Right atrium auricular region (tissue), 2 donors: ENCODE measurements at regions not wholly inside any gene's neighbourhood (a gene's known extent, or its start where the extent isn't known, plus 50 kb on each side); places are given as distances from the start of the nearest gene placed in this dataset.

Source experiments
- DNase-seq: peaks from one replicate; pipeline ENCODE4 v3.0.0-alpha.2; 2019; ENCODE audit warnings: low spot score
- H3K27ac ChIP-seq, 2 donors: fragments of 200-600 bp; sonication (generic); 1 replicate in 1 of 2; 2 replicates in 1 of 2; pipeline ENCODE4 v1.5.1; 2016 to 2019
- H3K27me3 ChIP-seq, 2 donors: fragments of 200-600 bp; sonication (generic); one replicate each; pipeline versions ENCODE4 v1.5.1 to v1.6.0; 2017 to 2019
- H3K36me3 ChIP-seq: fragments of 200-600 bp; sonication (generic); one replicate; pipeline ENCODE4 v1.5.1; 2016
- H3K4me1 ChIP-seq, 2 donors: fragments of 200-600 bp; sonication (generic); one replicate each; pipeline versions ENCODE4 v1.5.1 to v1.6.0; 2017 to 2019
- H3K4me3 ChIP-seq, 2 donors: fragments of 200-600 bp; sonication (generic); 1 replicate in 1 of 2; 2 replicates in 1 of 2; pipeline ENCODE4 v1.5.1; 2017 to 2019; ENCODE audit warnings: mild to moderate bottlenecking in 1 of 2, moderate library complexity in 1 of 2
- H3K9me3 ChIP-seq, 2 donors: fragments of 200-600 bp; sonication (generic); one replicate each; pipeline ENCODE4 v1.5.1; 2019
- TF ChIP-seq, protein P1 (sequence below), 2 donors: fragments of 200-600 bp; sonication (generic); IDR thresholded peaks; one replicate each; pipeline ENCODE4 v1.5.1; 2019; ENCODE audit warnings: antibody characterized with exemption in 2 of 2

DNA sequence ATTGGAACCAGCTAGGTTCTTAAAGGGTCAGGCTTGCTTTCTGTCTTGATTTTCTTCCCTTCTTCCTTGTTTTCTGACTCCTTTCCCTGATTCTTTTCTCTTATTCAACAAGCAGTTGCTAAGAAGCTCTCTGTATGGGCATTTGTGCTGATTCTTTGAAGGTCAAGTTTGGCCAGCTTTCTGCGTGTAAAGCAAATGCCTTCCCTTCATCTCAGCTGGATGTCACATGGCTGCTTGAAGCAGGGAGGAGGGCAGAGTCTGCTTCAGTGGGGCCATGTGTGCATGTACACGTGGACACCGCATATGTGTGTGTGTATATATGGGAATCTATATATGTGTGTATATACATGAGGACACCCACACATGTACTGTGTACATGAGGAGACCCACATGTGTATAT lies 139.9 kb upstream of the ATP6AP2 start:
- Histone ChIP-seq H3K9me3 (no peaks in the 10 kb centered on the region), H3K4me1 (no peaks in the 10 kb centered on the region), H3K27ac (no peak overlapping the region), H3K4me3 (no peak overlapping the region), H3K36me3 (no peaks in the 10 kb centered on the region), H3K27me3 (no peaks in the 10 kb centered on the region)
- TF ChIP-seq, protein P1, sequence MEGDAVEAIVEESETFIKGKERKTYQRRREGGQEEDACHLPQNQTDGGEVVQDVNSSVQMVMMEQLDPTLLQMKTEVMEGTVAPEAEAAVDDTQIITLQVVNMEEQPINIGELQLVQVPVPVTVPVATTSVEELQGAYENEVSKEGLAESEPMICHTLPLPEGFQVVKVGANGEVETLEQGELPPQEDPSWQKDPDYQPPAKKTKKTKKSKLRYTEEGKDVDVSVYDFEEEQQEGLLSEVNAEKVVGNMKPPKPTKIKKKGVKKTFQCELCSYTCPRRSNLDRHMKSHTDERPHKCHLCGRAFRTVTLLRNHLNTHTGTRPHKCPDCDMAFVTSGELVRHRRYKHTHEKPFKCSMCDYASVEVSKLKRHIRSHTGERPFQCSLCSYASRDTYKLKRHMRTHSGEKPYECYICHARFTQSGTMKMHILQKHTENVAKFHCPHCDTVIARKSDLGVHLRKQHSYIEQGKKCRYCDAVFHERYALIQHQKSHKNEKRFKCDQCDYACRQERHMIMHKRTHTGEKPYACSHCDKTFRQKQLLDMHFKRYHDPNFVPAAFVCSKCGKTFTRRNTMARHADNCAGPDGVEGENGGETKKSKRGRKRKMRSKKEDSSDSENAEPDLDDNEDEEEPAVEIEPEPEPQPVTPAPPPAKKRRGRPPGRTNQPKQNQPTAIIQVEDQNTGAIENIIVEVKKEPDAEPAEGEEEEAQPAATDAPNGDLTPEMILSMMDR (IDR thresholded peaks at IDR 0.05), result no peak
- DNase-seq, result no peak

DNA sequence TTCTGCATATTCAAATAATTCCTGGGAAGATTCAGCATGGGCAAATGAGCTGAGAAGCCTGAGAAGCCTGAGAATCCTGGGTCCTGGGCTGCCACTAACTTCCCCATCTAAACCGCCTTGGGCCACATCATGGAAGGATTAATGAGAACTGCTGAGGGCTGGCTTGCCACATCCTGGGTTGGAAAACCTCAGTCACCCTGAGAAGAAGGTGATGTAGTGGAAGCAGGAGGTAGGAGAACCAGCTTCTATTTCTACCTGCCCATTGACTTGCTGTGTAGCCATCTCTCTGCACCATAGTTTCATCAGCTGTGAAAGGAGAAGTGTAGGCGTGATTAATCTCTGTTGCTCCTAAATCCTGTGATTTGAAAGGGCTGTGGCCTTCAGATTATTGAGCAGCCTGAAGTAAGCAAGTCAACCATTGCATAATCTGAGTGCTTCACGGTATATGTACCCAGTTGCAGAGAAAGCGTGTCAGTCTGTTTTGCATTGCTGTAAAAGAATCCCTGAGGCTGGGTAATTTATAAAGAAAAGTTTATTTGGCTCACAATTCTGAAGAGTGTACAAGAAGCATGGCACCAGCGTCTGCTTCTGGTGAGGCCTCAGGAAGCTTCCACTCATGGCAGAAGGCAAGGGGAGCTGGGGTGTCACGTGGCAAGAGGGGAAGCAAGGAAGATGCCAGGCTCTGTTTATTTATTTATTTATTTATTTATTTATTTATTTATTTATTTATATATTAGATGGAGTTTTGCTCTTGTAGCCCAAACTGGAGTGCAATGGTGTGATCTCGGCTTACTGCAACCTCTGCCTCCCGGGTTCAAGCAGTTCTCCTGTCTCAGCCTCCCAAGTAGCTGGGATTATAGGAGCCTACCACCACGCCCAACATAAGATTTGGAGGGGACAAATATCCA lies 140.9 kb upstream of the ATP6AP2 start:
- H3K27ac ChIP-seq, result no peak overlapping the region
- TF ChIP-seq, protein P1 (IDR thresholded peaks at IDR 0.05), result no peak
- H3K36me3 ChIP-seq, result no peaks in the 10 kb centered on the region
- no peaks in the 10 kb centered on the region for H3K27me3 ChIP-seq
- no peaks in the 10 kb centered on the region for H3K4me1 ChIP-seq
- DNase-seq, result no peak
- no peaks in the 10 kb centered on the region for H3K9me3 ChIP-seq
- H3K4me3 ChIP-seq, result no peak overlapping the region

- no peaks in the 10 kb centered on the region for H3K27me3 ChIP-seq
- no peak for DNase-seq
Observed at GRCh38 chrX:40437348-40437747, 143.4 kb upstream of the ATP6AP2 start.

GRCh38 chrX:40434947-40435346 lies 145.8 kb upstream of the ATP6AP2 start:
- no peak overlapping the region for H3K4me3 ChIP-seq
- TF ChIP-seq, protein P1 (IDR thresholded peaks at IDR 0.05), result no peak
- DNase-seq, result no peak
- no peaks in the 10 kb centered on the region for H3K27me3 ChIP-seq
- no peaks in the 10 kb centered on the region for H3K9me3 ChIP-seq
- H3K36me3 ChIP-seq, result no peaks in the 10 kb centered on the region
- H3K4me1 ChIP-seq, result no peaks in the 10 kb centered on the region
- no peak overlapping the region for H3K27ac ChIP-seq

More at GRCh38 chrX:40437348-40437747, 143.4 kb upstream of the ATP6AP2 start:
- no peaks in the 10 kb centered on the region for H3K9me3 ChIP-seq
- TF ChIP-seq, protein P1 (IDR thresholded peaks at IDR 0.05), result no peak
- no peak overlapping the region for H3K27ac ChIP-seq
- no peaks in the 10 kb centered on the region for H3K4me1 ChIP-seq
- no peak overlapping the region for H3K4me3 ChIP-seq
- H3K36me3 ChIP-seq, result no peaks in the 10 kb centered on the region

GRCh38 chrX:40434443-40434842 lies 146.3 kb upstream of the ATP6AP2 start:
- Histone ChIP-seq H3K9me3 (peaks cover 0 to 5% of the 10 kb centered on the region in 2 donors), H3K4me1 (no peaks in the 10 kb centered on the region), H3K4me3 (no peak overlapping the region), H3K36me3 (no peaks in the 10 kb centered on the region), H3K27ac (no peak overlapping the region), H3K27me3 (no peaks in the 10 kb centered on the region)
- DNase-seq, result no peak
- TF ChIP-seq, protein P1 (IDR thresholded peaks at IDR 0.05), result no peak
